GM12873 (cell line): ENCODE measurements at regions not wholly inside any gene's neighbourhood (a gene's known extent, or its start where the extent isn't known, plus 50 kb on each side); places are given as distances from the start of the nearest gene placed in this dataset.

Experiments
- CTCF ChIP-seq: IDR thresholded peaks from 2 replicates; pipeline ENCODE4 v1.5.1; 2012; ENCODE audit warnings: low read depth, mild to moderate bottlenecking, moderate library complexity, low read length, control low read depth; ENCODE audit not compliant: insufficient read depth; ENCODE audit errors: missing control alignments

GRCh38 chr12:124641591-124641990 lies 74.2 kb upstream of the NCOR2 start:
- TF ChIP-seq CTCF, result no peak

- no peak for TF ChIP-seq CTCF
Measured at GRCh38 chr12:124640056-124640455, 72.6 kb upstream of the NCOR2 start.

- no peak for TF ChIP-seq CTCF
Measured at GRCh38 chr12:124639122-124639806, 71.9 kb upstream of the NCOR2 start.

GRCh38 chr12:124637581-124637981 lies 70.2 kb upstream of the NCOR2 start:
- TF ChIP-seq CTCF, result no peak

- no peak for TF ChIP-seq CTCF
Measured at GRCh38 chr12:124637163-124637562, 69.8 kb upstream of the NCOR2 start.

GRCh38 chr12:124636138-124636978 lies 68.9 kb upstream of the NCOR2 start:
- no peak for TF ChIP-seq CTCF

GRCh38 chr12:124635316-124635715 lies 67.9 kb upstream of the NCOR2 start:
- TF ChIP-seq CTCF, result no peak
